WTC11 (cell line): ENCODE measurements at regions not wholly inside any gene's neighbourhood (a gene's known extent, or its start where the extent isn't known, plus 50 kb on each side); places are given as distances from the start of the nearest gene placed in this dataset.
A peak's percentile ranks its signal among the peaks of the same experiment; 100 is the strongest.

Source experiments
- ATAC-seq: fragments of 200-7000 bp; cut with Tn5 transposase; 2 replicates; pipeline ENCODE4 v1.10.0; 2021; ENCODE audit warnings: mild to moderate bottlenecking, moderate library complexity
- CTCF ChIA-PET: fragments of 300-600 bp; sonication (Branson Sonifier 250); formaldehyde crosslinking; loops from one replicate; lab custom pipeline; 2021; ENCODE audit warnings: antibody characterized with exemption; lab: Charles Lee
- POLR2A ChIA-PET: fragments of 350-600 bp; sonication (Branson Sonifier 250); formaldehyde crosslinking; loops from one replicate; lab custom pipeline; 2021; ENCODE audit warnings: antibody characterized with exemption; lab: Charles Lee
- DNase-seq: peaks from one replicate; pipeline ENCODE4 v3.0.0; 2021; ENCODE audit warnings: low spot score
- H3K27ac Mint-ChIP-seq: 2 replicates; pipeline ENCODE4 v1.8.0; 2021; ENCODE audit warnings: mixed read lengths
- H3K27me3 Mint-ChIP-seq: 2 replicates; pipeline ENCODE4 v1.8.0; 2021; ENCODE audit warnings: low read depth, mild to moderate bottlenecking, moderate library complexity, mixed read lengths
- H3K36me3 Mint-ChIP-seq: 2 replicates; pipeline ENCODE4 v1.8.0; 2021; ENCODE audit warnings: mixed read lengths
- H3K4me1 Mint-ChIP-seq: 2 replicates; pipeline ENCODE4 v1.8.0; 2022; ENCODE audit warnings: mixed read lengths
- H3K4me3 Mint-ChIP-seq: 2 replicates; pipeline ENCODE4 v1.8.0; 2021; ENCODE audit warnings: mild to moderate bottlenecking, moderate library complexity, mixed read lengths
- H3K9me3 Mint-ChIP-seq: 2 replicates; pipeline ENCODE4 v1.8.0; 2021; ENCODE audit warnings: mixed read lengths
- ATF1 ChIP-seq: sonication (generic); formaldehyde crosslinking; IDR thresholded peaks from 2 replicates; pipeline ENCODE4 v1.8.1; 2023; ENCODE audit warnings: mild to moderate bottlenecking, moderate library complexity, missing genetic modification reagents
- ELF4 ChIP-seq: sonication (generic); formaldehyde crosslinking; IDR thresholded peaks from 2 replicates; pipeline ENCODE4 v1.8.1; 2022; ENCODE audit warnings: low read depth, mild to moderate bottlenecking, moderate library complexity, missing genetic modification reagents
- ETV6 ChIP-seq: sonication (generic); formaldehyde crosslinking; IDR thresholded peaks from 2 replicates; pipeline ENCODE4 v1.8.1; 2022; ENCODE audit warnings: mild to moderate bottlenecking, missing genetic modification reagents
- GRHL2 ChIP-seq: fragments of 250-450 bp; sonication (Bioruptor Pico); IDR thresholded peaks from 2 replicates; pipeline ENCODE4 v1.8.0; 2022; ENCODE audit warnings: mild to moderate bottlenecking, moderate library complexity; ENCODE audit not compliant: insufficient replicate concordance, severe bottlenecking
- JAZF1 ChIP-seq: fragments of 250-450 bp; sonication (Bioruptor Pico); IDR thresholded peaks from 2 replicates; pipeline ENCODE4 v1.9.0; 2021; ENCODE audit warnings: moderate library complexity, mild to moderate bottlenecking, inconsistent platforms
- KAT7 ChIP-seq: sonication (generic); formaldehyde crosslinking; IDR thresholded peaks from 2 replicates; pipeline ENCODE4 v1.8.1; 2023; ENCODE audit warnings: missing genetic modification reagents, mild to moderate bottlenecking, borderline replicate concordance
- MXD4 ChIP-seq: fragments of 250-450 bp; sonication (Bioruptor Pico); IDR thresholded peaks from 2 replicates; pipeline ENCODE4 v1.8.0; 2021; ENCODE audit warnings: mild to moderate bottlenecking, moderate library complexity, borderline replicate concordance
- MYBL2 ChIP-seq: sonication (generic); formaldehyde crosslinking; IDR thresholded peaks from 2 replicates; pipeline ENCODE4 v1.8.1; 2023; ENCODE audit warnings: mild to moderate bottlenecking, moderate library complexity, missing genetic modification reagents
- NFYB ChIP-seq: sonication (generic); formaldehyde crosslinking; conservative IDR thresholded peaks from 2 replicates; pipeline ENCODE4 v1.8.0; 2022; ENCODE audit warnings: low read depth, missing genetic modification reagents
- PRRX2 ChIP-seq: fragments of 250-450 bp; sonication (Bioruptor Pico); IDR thresholded peaks from 2 replicates; pipeline ENCODE4 v1.8.0; 2021; ENCODE audit warnings: mild to moderate bottlenecking
- SOX15 ChIP-seq: fragments of 250-450 bp; sonication (Bioruptor Pico); IDR thresholded peaks from 2 replicates; pipeline ENCODE4 v1.9.0; 2021; ENCODE audit warnings: mild to moderate bottlenecking
- SP1 ChIP-seq: sonication (generic); formaldehyde crosslinking; conservative IDR thresholded peaks from 2 replicates; pipeline ENCODE4 v1.8.1; 2022; ENCODE audit warnings: missing genetic modification reagents
- ZNF121 ChIP-seq: sonication (generic); formaldehyde crosslinking; IDR thresholded peaks from 2 replicates; pipeline ENCODE4 v1.8.0; 2023; ENCODE audit warnings: missing genetic modification reagents
- TF ChIP-seq, protein P1 (sequence below): sonication (generic); formaldehyde crosslinking; IDR thresholded peaks from 2 replicates; pipeline ENCODE4 v1.8.1; 2023; ENCODE audit warnings: mild to moderate bottlenecking, missing genetic modification reagents, borderline replicate concordance
- TF ChIP-seq, protein P2 (sequence below): sonication (generic); formaldehyde crosslinking; IDR thresholded peaks from 2 replicates; pipeline ENCODE4 v1.8.1; 2023; ENCODE audit warnings: mild to moderate bottlenecking, missing genetic modification reagents, moderate library complexity
- TF ChIP-seq, protein P3 (sequence below): fragments of 200-600 bp; IDR thresholded peaks from 2 replicates; pipeline ENCODE4 v1.8.0; 2022; ENCODE audit warnings: antibody characterized with exemption
- TF ChIP-seq, protein P4 (sequence below): fragments of 250-450 bp; sonication (Bioruptor Pico); IDR thresholded peaks from 2 replicates; pipeline ENCODE4 v1.9.0; 2021; ENCODE audit warnings: moderate library complexity, mild to moderate bottlenecking, inconsistent platforms, borderline replicate concordance
- TF ChIP-seq, protein P5 (sequence below): sonication (generic); formaldehyde crosslinking; IDR thresholded peaks from 2 replicates; pipeline ENCODE4 v1.8.1; 2022; ENCODE audit warnings: mild to moderate bottlenecking, moderate library complexity, missing genetic modification reagents

DNA sequence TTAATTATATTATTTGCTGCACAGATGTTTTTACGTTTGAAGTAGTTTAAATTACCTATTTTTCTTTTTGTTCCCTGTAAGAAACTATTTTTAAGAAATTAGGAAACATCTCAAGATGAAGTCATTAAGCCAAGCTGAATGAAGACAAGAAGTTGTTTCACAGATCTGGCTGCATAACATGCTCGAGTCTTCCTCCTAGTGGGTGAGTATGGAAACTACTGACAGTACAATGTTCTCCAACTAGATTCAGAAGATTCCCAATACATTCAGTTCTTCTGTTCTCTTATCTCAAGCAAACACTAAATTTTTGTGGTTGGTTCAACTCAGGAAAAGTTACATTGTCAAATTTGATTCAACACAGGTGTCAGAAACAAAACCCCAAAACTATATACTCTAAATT is 256.8 kb upstream of the VCX start:
- Mint-ChIP-seq H3K27ac (no peak overlapping the region), H3K27me3 (no peaks in the 10 kb centered on the region)

DNA sequence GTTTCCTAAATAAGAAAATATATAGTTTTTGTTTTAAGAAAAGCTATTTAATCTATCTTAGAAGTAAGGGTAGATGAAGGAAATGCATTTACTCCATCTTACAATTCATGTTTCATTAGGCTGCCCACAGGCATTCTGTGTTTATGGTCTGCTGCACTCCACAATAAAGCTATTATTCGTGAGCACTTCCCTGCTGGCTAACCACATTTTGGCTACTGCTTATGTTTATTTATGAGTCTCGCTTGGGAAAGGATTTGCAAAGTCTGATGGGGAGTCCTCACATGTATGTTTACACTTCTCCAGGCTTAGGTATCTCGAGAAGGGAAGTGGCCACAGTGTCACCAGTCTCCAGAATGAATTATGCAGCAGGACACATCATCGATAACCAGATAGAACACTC is 260.8 kb upstream of the VCX start:
- H3K4me1 Mint-ChIP-seq = no peaks in the 10 kb centered on the region
- ChIA-PET CTCF (no interaction called here), POLR2A (no interaction called here)
- H3K36me3 Mint-ChIP-seq = no peaks in the 10 kb centered on the region
- no peak overlapping the region for H3K4me3 Mint-ChIP-seq
- TF ChIP-seq MXD4 (CRISPR knock-in tag) = no peak
- no peak for TF ChIP-seq PRRX2 (CRISPR knock-in tag)
- TF ChIP-seq, protein P1, sequence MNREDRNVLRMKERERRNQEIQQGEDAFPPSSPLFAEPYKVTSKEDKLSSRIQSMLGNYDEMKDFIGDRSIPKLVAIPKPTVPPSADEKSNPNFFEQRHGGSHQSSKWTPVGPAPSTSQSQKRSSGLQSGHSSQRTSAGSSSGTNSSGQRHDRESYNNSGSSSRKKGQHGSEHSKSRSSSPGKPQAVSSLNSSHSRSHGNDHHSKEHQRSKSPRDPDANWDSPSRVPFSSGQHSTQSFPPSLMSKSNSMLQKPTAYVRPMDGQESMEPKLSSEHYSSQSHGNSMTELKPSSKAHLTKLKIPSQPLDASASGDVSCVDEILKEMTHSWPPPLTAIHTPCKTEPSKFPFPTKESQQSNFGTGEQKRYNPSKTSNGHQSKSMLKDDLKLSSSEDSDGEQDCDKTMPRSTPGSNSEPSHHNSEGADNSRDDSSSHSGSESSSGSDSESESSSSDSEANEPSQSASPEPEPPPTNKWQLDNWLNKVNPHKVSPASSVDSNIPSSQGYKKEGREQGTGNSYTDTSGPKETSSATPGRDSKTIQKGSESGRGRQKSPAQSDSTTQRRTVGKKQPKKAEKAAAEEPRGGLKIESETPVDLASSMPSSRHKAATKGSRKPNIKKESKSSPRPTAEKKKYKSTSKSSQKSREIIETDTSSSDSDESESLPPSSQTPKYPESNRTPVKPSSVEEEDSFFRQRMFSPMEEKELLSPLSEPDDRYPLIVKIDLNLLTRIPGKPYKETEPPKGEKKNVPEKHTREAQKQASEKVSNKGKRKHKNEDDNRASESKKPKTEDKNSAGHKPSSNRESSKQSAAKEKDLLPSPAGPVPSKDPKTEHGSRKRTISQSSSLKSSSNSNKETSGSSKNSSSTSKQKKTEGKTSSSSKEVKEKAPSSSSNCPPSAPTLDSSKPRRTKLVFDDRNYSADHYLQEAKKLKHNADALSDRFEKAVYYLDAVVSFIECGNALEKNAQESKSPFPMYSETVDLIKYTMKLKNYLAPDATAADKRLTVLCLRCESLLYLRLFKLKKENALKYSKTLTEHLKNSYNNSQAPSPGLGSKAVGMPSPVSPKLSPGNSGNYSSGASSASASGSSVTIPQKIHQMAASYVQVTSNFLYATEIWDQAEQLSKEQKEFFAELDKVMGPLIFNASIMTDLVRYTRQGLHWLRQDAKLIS = no peak
- no peak for TF ChIP-seq GRHL2 (CRISPR knock-in tag)
- no peak for TF ChIP-seq ETV6 (CRISPR knock-in tag)
- TF ChIP-seq MYBL2 (CRISPR knock-in tag) = no peak
- TF ChIP-seq SOX15 (CRISPR knock-in tag) = no peak
- TF ChIP-seq KAT7 (CRISPR knock-in tag) = no peak
- TF ChIP-seq SP1 (CRISPR knock-in tag) = no peak
- no peak for TF ChIP-seq JAZF1
- TF ChIP-seq, protein P2, sequence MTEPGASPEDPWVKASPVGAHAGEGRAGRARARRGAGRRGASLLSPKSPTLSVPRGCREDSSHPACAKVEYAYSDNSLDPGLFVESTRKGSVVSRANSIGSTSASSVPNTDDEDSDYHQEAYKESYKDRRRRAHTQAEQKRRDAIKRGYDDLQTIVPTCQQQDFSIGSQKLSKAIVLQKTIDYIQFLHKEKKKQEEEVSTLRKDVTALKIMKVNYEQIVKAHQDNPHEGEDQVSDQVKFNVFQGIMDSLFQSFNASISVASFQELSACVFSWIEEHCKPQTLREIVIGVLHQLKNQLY (CRISPR knock-in tag) = no peak
- TF ChIP-seq ATF1 (CRISPR knock-in tag) = no peak
- TF ChIP-seq ELF4 = no peak
- no peaks in the 10 kb centered on the region for H3K9me3 Mint-ChIP-seq
- ATAC-seq (no peak), DNase-seq (no peak)
- H3K27ac Mint-ChIP-seq = no peak overlapping the region
- no peaks in the 10 kb centered on the region for H3K27me3 Mint-ChIP-seq

More for the DNA sequence above, 256.8 kb upstream of the VCX start:
- H3K36me3 Mint-ChIP-seq = no peaks in the 10 kb centered on the region
- no peak for DNase-seq
- CTCF ChIA-PET = interaction anchor here (2.3 kb wide), 1 partner anchor 394 kb away, joined by 7 read pairs; no protein-coding TSS in a partner anchor
- TF ChIP-seq, protein P3, sequence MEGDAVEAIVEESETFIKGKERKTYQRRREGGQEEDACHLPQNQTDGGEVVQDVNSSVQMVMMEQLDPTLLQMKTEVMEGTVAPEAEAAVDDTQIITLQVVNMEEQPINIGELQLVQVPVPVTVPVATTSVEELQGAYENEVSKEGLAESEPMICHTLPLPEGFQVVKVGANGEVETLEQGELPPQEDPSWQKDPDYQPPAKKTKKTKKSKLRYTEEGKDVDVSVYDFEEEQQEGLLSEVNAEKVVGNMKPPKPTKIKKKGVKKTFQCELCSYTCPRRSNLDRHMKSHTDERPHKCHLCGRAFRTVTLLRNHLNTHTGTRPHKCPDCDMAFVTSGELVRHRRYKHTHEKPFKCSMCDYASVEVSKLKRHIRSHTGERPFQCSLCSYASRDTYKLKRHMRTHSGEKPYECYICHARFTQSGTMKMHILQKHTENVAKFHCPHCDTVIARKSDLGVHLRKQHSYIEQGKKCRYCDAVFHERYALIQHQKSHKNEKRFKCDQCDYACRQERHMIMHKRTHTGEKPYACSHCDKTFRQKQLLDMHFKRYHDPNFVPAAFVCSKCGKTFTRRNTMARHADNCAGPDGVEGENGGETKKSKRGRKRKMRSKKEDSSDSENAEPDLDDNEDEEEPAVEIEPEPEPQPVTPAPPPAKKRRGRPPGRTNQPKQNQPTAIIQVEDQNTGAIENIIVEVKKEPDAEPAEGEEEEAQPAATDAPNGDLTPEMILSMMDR = 0 out of 2 replicates have a peak, but pooled peaks have one; percentile 14
- TF ChIP-seq ZNF121 (CRISPR knock-in tag) (no peak), NFYB (no peak)
- TF ChIP-seq, protein P4, sequence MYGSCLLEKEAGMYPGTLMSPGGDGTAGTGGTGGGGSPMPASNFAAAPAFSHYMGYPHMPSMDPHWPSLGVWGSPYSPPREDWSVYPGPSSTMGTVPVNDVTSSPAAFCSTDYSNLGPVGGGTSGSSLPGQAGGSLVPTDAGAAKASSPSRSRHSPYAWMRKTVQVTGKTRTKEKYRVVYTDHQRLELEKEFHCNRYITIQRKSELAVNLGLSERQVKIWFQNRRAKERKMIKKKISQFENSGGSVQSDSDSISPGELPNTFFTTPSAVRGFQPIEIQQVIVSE (CRISPR knock-in tag) = no peak
- TF ChIP-seq, protein P5, sequence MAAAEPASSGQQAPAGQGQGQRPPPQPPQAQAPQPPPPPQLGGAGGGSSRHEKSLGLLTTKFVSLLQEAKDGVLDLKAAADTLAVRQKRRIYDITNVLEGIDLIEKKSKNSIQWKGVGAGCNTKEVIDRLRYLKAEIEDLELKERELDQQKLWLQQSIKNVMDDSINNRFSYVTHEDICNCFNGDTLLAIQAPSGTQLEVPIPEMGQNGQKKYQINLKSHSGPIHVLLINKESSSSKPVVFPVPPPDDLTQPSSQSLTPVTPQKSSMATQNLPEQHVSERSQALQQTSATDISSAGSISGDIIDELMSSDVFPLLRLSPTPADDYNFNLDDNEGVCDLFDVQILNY (CRISPR knock-in tag) = no peak
- POLR2A ChIA-PET = no interaction called here
- H3K4me3 Mint-ChIP-seq = no peak overlapping the region
- no peaks in the 10 kb centered on the region for H3K4me1 Mint-ChIP-seq
- H3K9me3 Mint-ChIP-seq = no peaks in the 10 kb centered on the region
- peak; percentile 58 for ATAC-seq
